SJCRH30 (cell line): ENCODE measurements at regions not wholly inside any gene's neighbourhood (a gene's known extent, or its start where the extent isn't known, plus 50 kb on each side); places are given as distances from the start of the nearest gene placed in this dataset.

Experiments used
- DNase-seq, 2 experiments: peaks; one replicate each; pipeline ENCODE4 v3.0.0-alpha.2; 2015 to 2020
- H3K27ac ChIP-seq: fragments of 250-450 bp; sonication (Bioruptor Pico); 2 replicates; pipeline ENCODE4 v1.5.1; 2020; ENCODE audit warnings: mild to moderate bottlenecking, moderate library complexity
- H3K27me3 ChIP-seq: fragments of 250-450 bp; sonication (Bioruptor Pico); 2 replicates; pipeline ENCODE4 v1.5.1; 2020; ENCODE audit warnings: mild to moderate bottlenecking, moderate library complexity
- H3K36me3 ChIP-seq: fragments of 250-450 bp; sonication (Bioruptor Pico); 2 replicates; pipeline ENCODE4 v1.5.1; 2020; ENCODE audit warnings: mild to moderate bottlenecking, moderate library complexity
- H3K4me1 ChIP-seq: fragments of 250-450 bp; sonication (Bioruptor Pico); 2 replicates; pipeline ENCODE4 v1.5.1; 2020; ENCODE audit warnings: mild to moderate bottlenecking, moderate library complexity
- H3K4me3 ChIP-seq: fragments of 250-450 bp; sonication (Bioruptor Pico); 2 replicates; pipeline ENCODE4 v1.5.1; 2020; ENCODE audit warnings: mild to moderate bottlenecking, moderate library complexity
- H3K9me3 ChIP-seq: fragments of 250-450 bp; sonication (Bioruptor Pico); replicated peaks from 2 replicates; pipeline ENCODE4 v1.5.1; 2020; ENCODE audit warnings: mild to moderate bottlenecking, moderate library complexity

DNA sequence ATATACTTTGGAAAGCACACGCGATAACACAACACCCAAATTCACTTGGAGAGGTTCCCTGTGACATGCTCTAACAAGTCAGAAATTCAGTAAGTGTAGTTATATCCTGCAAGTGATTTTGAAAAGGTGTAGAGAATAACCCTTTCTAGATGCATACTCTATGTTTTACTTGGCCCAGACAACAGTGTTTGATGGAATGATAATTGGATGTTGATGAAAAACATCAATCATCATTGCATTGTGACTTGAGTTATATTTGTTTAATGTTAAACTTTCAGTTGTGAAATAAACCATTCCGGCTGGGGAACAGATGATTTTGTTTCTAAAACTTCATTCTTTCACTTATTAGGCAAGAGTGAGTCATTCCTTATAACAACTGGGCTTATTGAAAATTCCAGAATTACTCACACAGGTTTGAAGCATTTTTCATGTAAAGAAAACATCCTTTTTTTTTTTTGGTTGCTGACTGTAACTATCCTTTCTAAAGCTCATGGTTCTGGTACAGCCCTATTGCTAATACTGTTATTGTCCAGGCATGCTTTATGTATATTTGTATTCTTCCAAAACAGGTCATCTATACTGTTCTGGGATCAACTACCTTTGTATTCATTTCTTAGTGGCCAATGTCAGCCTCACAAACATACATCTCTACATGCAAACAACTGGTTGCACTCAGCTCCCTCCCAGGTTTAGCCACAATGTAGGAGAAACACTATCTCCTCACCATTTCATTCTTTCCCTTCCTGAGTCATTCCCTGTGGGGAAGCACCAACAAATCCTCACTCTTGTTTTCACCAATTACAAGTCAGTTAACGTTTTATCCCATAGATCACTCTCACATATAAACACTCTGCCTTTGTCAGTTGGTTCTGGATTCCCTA, 121.2 kb upstream of the LRIG3 start:
- Histone ChIP-seq H3K9me3 (no peaks in the 10 kb centered on the region), H3K4me3 (no peak overlapping the region), H3K36me3 (no peaks in the 10 kb centered on the region), H3K4me1 (peaks cover 48% of the 10 kb centered on the region), H3K27ac (peak overlapping the region; percentile 86), H3K27me3 (no peaks in the 10 kb centered on the region)
- DNase-seq, result peak; percentile 24 to 58

DNA sequence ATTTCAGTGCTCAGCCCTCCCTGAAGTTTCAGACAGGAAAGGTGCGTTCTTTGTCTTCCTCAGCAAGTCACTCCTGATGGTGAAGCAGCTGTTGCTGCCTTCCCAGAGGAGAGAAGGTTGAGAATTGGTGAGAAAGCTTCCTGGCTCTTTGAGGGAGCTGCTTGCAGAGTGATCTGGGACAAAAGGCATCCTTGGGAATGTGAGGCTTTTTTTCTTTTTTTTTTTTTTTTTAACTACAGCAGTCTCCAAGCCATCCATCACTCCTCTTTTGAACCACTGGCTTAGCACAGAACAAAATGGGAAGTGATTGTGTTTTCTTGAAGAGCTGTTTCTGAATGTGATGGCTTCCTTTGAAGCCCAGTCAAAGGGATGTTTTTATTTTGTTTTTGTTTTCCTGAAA, 120.4 kb upstream of the LRIG3 start:
- DNase-seq, result peak; percentile 73 to 80
- no peaks in the 10 kb centered on the region for H3K36me3 ChIP-seq
- no peaks in the 10 kb centered on the region for H3K9me3 ChIP-seq
- H3K27me3 ChIP-seq, result no peaks in the 10 kb centered on the region
- peak overlapping the region; percentile 86 for H3K27ac ChIP-seq
- no peak overlapping the region for H3K4me3 ChIP-seq
- peaks cover 50% of the 10 kb centered on the region for H3K4me1 ChIP-seq

DNA sequence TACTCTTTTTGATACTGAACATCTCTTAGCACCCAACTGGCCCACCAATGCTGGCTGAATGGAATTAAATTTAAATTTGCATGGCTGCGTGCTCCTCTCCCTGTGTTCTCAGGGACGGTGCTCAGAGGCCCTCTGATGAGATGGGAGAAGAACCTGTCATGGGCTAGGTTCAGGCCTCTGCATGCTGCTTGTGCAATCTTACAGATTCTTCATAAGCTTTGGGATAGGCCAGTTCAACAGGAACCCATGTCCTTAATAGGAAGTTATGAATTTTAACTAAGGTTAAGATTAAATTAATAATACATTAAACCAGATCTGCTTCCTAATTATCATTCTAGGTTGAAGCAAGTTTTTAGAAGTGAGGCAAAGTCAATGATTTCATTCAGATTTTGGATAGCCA, 119.7 kb upstream of the LRIG3 start:
- Histone ChIP-seq H3K4me1 (peaks cover 48% of the 10 kb centered on the region), H3K27ac (peak overlapping the region; percentile 86), H3K4me3 (no peak overlapping the region), H3K36me3 (no peaks in the 10 kb centered on the region), H3K27me3 (no peaks in the 10 kb centered on the region), H3K9me3 (no peaks in the 10 kb centered on the region)
- DNase-seq, result no peak

DNA sequence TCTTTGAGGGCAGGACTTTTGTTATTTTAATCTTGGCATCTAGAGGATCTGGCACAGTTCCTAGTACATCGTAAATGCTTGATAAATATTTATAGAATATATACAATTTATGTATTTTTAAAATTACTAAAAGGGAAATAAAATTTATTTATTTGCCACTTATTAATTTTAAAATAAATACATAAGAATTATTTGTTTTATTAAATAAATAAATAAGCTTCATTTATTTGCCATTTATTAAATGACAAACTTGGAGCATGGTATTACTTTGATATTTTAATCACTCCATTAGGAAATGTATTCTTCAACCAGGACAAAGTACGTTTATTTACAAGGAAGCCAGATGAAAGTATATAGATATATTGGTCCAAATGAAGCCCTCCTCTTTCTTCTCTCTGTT, 118.7 kb upstream of the LRIG3 start:
- no peak overlapping the region for H3K4me3 ChIP-seq

DNA sequence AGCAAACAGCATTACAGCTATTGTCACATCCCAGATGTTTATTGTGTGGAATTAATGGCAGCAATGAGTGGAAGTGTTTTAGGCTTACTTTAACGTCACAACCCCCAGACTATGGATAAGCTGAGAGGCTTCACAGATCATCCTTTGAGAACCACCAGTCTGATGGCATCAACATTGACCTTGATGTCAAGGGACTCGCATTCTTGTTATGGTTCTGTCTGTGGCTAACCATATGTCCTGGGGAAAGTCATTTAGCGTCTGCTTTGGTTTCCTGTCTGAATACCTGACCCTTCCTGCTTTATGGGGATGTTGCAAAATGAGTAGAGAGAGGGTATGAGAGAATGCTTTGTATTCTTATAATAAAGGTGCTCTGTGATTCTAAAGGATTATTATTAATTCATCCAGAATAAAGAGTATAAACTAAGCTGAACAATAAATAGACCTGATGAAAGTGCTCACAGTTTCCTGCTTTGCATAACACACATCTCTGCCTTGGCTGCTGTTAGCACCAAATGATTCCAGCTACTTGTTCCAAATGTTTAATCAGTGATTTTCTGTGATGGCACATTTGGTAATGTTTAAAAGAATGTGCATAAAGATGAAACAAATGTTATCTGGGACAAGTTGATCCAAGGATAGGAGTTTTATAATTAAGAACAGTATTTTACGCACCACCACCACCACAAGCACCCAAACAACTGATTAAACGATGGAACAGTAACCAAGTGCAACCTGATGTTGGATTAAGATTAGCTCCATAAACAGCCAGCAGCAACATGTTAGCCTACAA, 116.9 kb upstream of the LRIG3 start:
- Histone ChIP-seq H3K36me3 (no peaks in the 10 kb centered on the region), H3K4me3 (no peak overlapping the region), H3K4me1 (peaks cover 41% of the 10 kb centered on the region), H3K27me3 (no peaks in the 10 kb centered on the region), H3K27ac (peak overlapping the region; percentile 5), H3K9me3 (no peaks in the 10 kb centered on the region)
- DNase-seq, result peak; percentile 18 to 45

More for the DNA sequence above, 118.7 kb upstream of the LRIG3 start:
- H3K36me3 ChIP-seq, result no peaks in the 10 kb centered on the region
- H3K9me3 ChIP-seq, result no peaks in the 10 kb centered on the region
- H3K4me1 ChIP-seq, result peaks cover 48% of the 10 kb centered on the region
- no peak for DNase-seq
- H3K27ac ChIP-seq, result no peak overlapping the region
- no peaks in the 10 kb centered on the region for H3K27me3 ChIP-seq

DNA sequence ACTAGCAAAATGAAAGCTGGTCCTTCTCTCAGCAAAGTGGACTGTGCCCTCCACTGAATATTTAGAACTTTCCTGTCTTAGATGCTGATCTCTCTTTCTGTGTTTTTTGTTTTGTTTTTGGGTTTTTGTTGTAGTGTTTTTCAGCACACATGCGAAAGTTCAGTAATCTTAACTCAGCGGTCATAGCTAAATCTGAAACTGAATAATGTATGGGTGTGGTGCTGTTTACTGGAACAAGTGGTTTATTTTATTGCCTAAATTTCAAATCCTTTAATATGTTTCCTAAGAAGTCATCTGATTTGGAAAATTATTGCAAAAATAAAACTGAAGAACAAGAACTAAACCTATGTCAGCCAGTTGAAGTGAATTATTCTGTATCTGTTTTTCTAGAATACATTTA, 116.0 kb upstream of the LRIG3 start:
- DNase-seq, result no peak
- Histone ChIP-seq H3K4me1 (peaks cover 33% of the 10 kb centered on the region), H3K27ac (peak overlapping the region; percentile 5; the same call in 1 of the 2 replicates), H3K4me3 (no peak overlapping the region), H3K9me3 (no peaks in the 10 kb centered on the region), H3K27me3 (no peaks in the 10 kb centered on the region), H3K36me3 (no peaks in the 10 kb centered on the region)

DNA sequence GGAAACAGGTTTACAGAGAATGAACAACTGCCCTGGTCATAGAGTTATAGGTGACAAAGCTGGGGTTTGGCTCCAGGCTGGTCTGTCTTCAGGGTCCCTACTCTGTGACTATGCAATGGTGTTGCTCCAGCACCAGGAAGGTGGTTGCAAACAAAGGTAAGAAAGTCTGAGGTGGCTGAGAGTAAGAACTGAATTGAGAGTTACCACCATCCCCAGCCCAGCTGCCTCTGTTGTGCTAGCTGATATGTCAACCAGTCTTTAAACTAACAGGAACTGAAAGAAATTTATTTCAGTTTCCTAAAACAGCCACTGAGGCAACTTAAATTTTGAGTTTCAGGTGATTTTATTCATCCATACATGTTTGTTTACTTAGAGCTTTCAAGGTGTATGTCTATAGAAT, 111.0 kb upstream of the LRIG3 start:
- no peak overlapping the region for H3K4me3 ChIP-seq
- DNase-seq, result no peak
- H3K27ac ChIP-seq, result no peak overlapping the region
- no peaks in the 10 kb centered on the region for H3K36me3 ChIP-seq
- H3K4me1 ChIP-seq, result peaks cover 2% of the 10 kb centered on the region
- no peaks in the 10 kb centered on the region for H3K27me3 ChIP-seq
- no peaks in the 10 kb centered on the region for H3K9me3 ChIP-seq

DNA sequence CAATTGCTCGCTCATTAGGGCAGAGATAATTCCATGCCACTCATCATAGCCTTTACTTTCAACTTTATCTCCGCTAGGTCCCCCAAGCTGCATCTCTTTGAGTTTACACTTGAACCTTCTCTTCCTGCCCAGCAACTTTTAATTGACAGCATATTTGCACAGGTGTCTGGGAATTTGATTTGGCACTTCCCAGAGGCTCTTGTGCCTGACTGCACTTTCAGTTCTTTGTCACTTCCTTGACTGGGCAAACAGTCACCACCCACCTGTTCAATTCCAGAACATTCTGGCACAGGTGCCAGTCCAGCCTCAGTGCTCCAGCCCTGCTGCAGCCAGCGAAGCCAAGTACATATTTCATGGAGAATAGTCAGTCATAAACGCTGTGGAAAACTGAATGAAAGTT, 110.1 kb upstream of the LRIG3 start:
- Histone ChIP-seq H3K27me3 (no peaks in the 10 kb centered on the region), H3K4me3 (no peak overlapping the region), H3K36me3 (no peaks in the 10 kb centered on the region), H3K4me1 (peaks cover 10% of the 10 kb centered on the region; the same call in 1 of the 2 replicates), H3K27ac (no peak overlapping the region), H3K9me3 (no peaks in the 10 kb centered on the region)
- DNase-seq, result no peak

DNA sequence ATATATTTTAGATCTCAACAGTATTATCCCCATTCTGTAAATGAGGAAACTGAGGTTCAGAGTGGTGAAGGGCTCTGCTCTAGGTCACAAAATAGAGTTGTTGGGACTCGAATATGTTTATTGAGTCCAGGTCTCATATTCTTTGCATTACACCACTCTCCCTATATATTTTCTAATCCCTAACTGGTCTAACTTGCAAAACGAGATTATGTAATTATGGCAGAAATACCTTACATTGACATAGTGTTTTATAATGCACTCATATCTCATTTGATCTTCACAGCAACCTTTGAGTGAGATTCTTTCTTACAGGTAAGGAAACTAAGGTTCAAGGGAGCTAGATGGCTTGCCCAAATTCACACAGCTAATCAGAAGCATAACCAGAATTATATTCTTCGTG, 106.9 kb upstream of the LRIG3 start:
- no peak for DNase-seq
- H3K9me3 ChIP-seq, result no peaks in the 10 kb centered on the region
- no peaks in the 10 kb centered on the region for H3K27me3 ChIP-seq
- no peaks in the 10 kb centered on the region for H3K36me3 ChIP-seq
- H3K27ac ChIP-seq, result no peak overlapping the region
- H3K4me1 ChIP-seq, result peaks cover 18% of the 10 kb centered on the region
- no peak overlapping the region; the same call in 1 of the 2 replicates for H3K4me3 ChIP-seq

DNA sequence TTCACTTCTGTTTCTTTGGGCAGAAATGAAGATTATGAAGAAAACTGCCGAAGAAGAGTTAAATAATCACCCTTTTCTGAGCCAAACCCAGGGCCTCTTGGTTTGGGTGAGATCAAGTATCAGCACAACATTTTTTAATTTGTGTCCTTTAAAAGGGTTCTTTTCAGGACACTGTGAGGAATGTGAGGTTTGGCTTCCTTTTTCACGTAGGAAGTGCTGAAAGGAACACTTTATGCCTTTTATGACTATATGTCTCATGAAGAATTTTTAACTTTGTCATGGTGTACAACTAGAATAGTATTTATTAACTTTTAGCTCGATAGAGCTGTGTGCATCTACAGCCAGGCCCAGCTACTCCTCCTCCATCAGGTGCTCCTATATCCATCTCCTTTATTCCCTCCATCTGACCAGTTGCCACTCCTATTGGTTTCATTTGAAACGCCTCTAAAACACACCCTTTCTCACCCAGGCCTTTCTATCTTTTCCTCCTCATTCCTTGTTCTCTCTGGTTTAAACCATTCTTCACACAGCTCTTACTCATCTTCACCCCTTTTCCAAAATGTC, 103.6 kb upstream of the LRIG3 start:
- DNase-seq, result no peak
- no peaks in the 10 kb centered on the region for H3K9me3 ChIP-seq
- H3K4me1 ChIP-seq, result peaks cover 18% of the 10 kb centered on the region
- H3K4me3 ChIP-seq, result no peak overlapping the region
- H3K27me3 ChIP-seq, result no peaks in the 10 kb centered on the region
- H3K36me3 ChIP-seq, result no peaks in the 10 kb centered on the region
- H3K27ac ChIP-seq, result no peak overlapping the region

DNA sequence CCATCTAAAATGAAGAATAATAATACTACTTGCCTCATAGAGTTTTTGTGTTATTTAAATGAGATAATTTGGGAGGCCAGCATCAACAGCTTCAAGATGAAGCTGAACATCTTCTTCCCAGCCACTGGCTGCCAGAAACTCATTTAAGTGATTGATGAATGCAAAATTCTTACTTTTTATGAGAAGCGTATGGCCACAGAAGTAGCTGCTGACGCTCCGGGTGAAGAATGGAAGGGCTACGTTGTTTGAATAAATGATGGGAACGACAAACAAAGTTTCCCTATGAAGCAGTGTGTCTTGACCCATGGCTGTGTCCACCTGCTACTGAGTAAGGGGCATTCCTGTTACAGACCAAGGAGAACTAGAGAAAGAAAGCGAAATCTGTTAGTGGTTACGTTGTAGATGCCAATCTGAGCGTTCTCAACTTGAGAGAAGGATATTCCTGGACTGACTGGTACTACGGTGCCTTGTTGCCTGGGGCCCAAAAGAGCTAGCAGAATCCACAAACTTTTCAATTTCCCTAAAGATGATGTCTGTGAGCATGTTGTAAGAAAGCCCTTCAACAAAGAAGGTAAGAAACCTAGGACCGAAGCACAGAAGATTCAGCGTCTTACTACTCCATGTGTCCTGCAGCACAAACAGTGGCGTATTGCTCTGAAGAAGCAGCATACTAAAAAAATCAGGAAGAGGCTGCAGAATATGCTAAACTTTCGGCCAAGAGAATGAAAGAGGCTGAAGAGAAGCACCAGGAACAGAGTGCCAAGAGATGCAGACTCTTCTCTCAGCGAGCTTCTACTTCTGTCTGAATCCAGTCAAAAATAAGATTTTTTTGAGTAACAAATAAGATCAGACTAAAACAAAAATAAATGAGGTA, 100.0 kb upstream of the LRIG3 start:
- Histone ChIP-seq H3K4me3 (no peak overlapping the region), H3K4me1 (peaks cover 6% of the 10 kb centered on the region), H3K9me3 (0 out of 2 replicates have a peak, but pooled peaks cover 2% of the 10 kb centered on the region), H3K36me3 (no peaks in the 10 kb centered on the region), H3K27ac (no peak overlapping the region), H3K27me3 (no peaks in the 10 kb centered on the region)
- no peak for DNase-seq

DNA sequence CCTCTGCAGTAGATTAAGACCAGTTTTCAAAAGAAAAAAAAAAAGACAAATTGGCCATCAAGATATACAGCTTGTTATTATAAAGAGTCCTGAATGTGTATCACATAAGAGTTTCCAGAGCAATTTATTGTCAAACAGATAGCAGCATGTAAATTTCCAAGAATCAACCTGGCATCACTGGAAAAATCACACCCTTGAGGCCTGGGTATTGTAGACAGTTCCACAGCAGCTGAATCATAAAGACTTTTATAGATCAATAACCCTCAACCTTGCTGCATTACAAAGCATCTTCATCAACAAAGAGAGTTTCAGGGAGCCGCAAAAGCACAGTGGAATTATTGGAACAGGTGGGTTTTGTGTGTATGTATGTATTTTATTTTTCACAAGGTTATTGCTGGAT, 94.6 kb upstream of the LRIG3 start:
- H3K36me3 ChIP-seq, result no peaks in the 10 kb centered on the region
- no peak overlapping the region for H3K4me3 ChIP-seq
- H3K4me1 ChIP-seq, result peaks cover 6% of the 10 kb centered on the region; the same call in 1 of the 2 replicates
- H3K9me3 ChIP-seq, result 0 out of 2 replicates have a peak, but pooled peaks cover 2% of the 10 kb centered on the region
- no peak overlapping the region for H3K27ac ChIP-seq
- no peak for DNase-seq
- no peaks in the 10 kb centered on the region for H3K27me3 ChIP-seq

DNA sequence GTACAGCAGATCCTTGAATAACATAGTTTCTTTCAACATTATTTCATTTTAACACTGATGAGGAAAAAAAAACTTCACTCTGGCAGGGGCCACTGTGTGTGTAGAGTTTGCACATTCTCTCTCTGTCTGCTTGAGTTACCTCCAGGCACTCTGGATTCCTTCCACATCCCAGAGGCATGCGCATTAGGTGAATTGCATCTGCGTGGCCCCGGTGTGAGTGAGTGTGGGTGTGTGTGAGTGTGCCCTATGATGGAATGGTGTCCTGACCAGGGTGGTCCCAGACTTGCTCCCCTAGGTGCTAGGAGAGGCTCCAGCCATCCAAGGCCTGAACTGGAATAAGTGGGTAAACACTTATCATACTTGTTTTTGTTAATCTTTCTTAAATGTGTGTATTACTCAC, 90.6 kb upstream of the LRIG3 start:
- Histone ChIP-seq H3K4me3 (no peak overlapping the region), H3K27ac (no peak overlapping the region), H3K27me3 (no peaks in the 10 kb centered on the region), H3K4me1 (peaks cover 6% of the 10 kb centered on the region; the same call in 1 of the 2 replicates), H3K9me3 (no peaks in the 10 kb centered on the region), H3K36me3 (no peaks in the 10 kb centered on the region)
- DNase-seq, result no peak

DNA sequence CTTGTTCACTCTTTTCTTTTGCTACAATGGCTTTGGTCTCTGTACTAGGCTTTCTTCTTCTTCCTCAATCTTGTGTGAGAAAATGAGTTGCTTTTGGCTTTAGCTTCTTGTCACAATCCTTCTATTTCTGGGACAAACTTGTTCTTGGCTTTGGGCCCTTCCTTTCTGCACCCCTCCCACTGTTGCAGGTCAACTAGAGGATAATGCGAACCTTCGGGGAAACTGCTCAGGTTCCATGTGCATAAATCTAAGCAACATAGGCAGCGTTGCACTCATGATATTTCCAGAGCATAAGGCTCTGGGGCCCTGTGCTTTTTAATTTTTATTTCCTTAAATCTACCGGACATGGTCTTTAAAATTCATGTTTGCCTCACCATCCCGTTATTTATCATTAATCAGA, 89.8 kb upstream of the LRIG3 start:
- no peaks in the 10 kb centered on the region for H3K27me3 ChIP-seq
- H3K4me3 ChIP-seq, result no peak overlapping the region
- H3K4me1 ChIP-seq, result peaks cover 6% of the 10 kb centered on the region; the same call in 1 of the 2 replicates
- H3K27ac ChIP-seq, result no peak overlapping the region
- DNase-seq, result no peak
- H3K36me3 ChIP-seq, result no peaks in the 10 kb centered on the region
- no peaks in the 10 kb centered on the region for H3K9me3 ChIP-seq
